ENCODE measurements at regions not wholly inside any gene's neighbourhood (a gene's known extent, or its start where the extent isn't known, plus 50 kb on each side); places are given as distances from the start of the nearest gene placed in this dataset.

DNA sequence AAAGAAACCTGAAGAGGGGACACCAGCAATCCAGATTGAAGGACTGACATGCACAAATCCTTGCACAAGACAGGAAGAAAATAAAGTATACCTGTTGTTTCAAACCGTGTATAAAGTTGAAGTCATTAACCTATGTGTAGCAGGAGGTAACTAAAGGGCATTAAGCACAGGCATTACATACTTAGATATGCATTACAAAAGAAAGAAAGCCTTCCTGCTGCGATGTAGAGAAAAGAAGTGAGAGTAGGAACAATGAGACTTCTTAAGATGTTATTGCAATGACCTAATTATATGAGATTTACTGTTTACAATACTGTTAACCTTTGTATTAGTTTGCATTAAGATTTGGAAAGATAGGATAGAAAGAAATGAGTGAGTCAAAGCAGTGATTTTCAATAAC lies 308.9 kb upstream of the PTPRD start:
- ATAC-seq (no peak), DNase-seq (no peak)
- TF ChIP-seq, protein P1, sequence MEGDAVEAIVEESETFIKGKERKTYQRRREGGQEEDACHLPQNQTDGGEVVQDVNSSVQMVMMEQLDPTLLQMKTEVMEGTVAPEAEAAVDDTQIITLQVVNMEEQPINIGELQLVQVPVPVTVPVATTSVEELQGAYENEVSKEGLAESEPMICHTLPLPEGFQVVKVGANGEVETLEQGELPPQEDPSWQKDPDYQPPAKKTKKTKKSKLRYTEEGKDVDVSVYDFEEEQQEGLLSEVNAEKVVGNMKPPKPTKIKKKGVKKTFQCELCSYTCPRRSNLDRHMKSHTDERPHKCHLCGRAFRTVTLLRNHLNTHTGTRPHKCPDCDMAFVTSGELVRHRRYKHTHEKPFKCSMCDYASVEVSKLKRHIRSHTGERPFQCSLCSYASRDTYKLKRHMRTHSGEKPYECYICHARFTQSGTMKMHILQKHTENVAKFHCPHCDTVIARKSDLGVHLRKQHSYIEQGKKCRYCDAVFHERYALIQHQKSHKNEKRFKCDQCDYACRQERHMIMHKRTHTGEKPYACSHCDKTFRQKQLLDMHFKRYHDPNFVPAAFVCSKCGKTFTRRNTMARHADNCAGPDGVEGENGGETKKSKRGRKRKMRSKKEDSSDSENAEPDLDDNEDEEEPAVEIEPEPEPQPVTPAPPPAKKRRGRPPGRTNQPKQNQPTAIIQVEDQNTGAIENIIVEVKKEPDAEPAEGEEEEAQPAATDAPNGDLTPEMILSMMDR (IDR thresholded peaks at IDR 0.05), result no peak
- H3K4me1 ChIP-seq, result no peaks in the 10 kb centered on the region
- H3K36me3 ChIP-seq, result no peaks in the 10 kb centered on the region
- no peaks in the 10 kb centered on the region for H3K9me3 ChIP-seq
- intact Hi-C loops (cut with DNase I), result no loop called here
- no peaks in the 10 kb centered on the region for H3K27me3 ChIP-seq
- H3K27ac ChIP-seq, result no peak overlapping the region
- no peak overlapping the region for H3K4me3 ChIP-seq

GRCh38 chr9:10925896-10926295 lies 313.1 kb upstream of the PTPRD start:
- intact Hi-C loops (cut with DNase I), result no loop called here
- Histone ChIP-seq H3K4me3 (no peak overlapping the region), H3K36me3 (no peaks in the 10 kb centered on the region), H3K27me3 (no peaks in the 10 kb centered on the region), H3K4me1 (no peaks in the 10 kb centered on the region), H3K9me3 (no peaks in the 10 kb centered on the region), H3K27ac (no peak overlapping the region)
- DNase-seq, result no peak
- TF ChIP-seq, protein P1 (IDR thresholded peaks at IDR 0.05), result no peak
- ATAC-seq, result no peak

- Histone ChIP-seq H3K27ac (no peak overlapping the region), H3K27me3 (no peaks in the 10 kb centered on the region), H3K9me3 (no peaks in the 10 kb centered on the region), H3K36me3 (no peaks in the 10 kb centered on the region), H3K4me1 (no peaks in the 10 kb centered on the region), H3K4me3 (no peak overlapping the region)
- TF ChIP-seq, protein P1 (IDR thresholded peaks at IDR 0.05), result no peak
- DNase-seq, result no peak
- ATAC-seq, result no peak
- intact Hi-C loops (cut with DNase I), result no loop called here
These were observed 315.6 kb upstream of the PTPRD start for GRCh38 chr9:10928372-10928771.

DNA sequence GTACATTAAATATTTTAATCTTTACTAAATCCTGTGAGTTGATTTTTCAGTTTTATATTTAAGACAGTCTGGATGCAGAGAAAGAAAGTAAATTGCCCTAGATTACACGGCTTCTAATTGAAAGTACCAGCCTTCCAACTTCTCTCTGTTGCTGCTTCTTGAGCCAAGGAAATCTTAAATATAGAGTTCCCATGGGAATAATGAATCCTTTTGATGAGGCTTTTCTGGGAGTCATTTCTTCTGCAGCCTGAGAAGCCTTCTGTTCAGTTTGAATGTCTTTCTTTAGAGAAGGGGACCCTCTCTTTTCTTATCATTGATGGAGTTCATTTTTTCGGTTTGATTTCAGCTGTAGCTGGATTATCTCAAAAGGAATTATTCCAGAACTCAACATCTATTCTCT lies 317.3 kb upstream of the PTPRD start:
- no peaks in the 10 kb centered on the region for H3K36me3 ChIP-seq
- no peaks in the 10 kb centered on the region for H3K27me3 ChIP-seq
- TF ChIP-seq, protein P1 (IDR thresholded peaks at IDR 0.05), result no peak
- no peak overlapping the region for H3K27ac ChIP-seq
- H3K4me3 ChIP-seq, result no peak overlapping the region
- DNase-seq (no peak), ATAC-seq (no peak)
- no peaks in the 10 kb centered on the region for H3K4me1 ChIP-seq
- no peaks in the 10 kb centered on the region for H3K9me3 ChIP-seq
- intact Hi-C loops (cut with DNase I), result no loop called here

DNA sequence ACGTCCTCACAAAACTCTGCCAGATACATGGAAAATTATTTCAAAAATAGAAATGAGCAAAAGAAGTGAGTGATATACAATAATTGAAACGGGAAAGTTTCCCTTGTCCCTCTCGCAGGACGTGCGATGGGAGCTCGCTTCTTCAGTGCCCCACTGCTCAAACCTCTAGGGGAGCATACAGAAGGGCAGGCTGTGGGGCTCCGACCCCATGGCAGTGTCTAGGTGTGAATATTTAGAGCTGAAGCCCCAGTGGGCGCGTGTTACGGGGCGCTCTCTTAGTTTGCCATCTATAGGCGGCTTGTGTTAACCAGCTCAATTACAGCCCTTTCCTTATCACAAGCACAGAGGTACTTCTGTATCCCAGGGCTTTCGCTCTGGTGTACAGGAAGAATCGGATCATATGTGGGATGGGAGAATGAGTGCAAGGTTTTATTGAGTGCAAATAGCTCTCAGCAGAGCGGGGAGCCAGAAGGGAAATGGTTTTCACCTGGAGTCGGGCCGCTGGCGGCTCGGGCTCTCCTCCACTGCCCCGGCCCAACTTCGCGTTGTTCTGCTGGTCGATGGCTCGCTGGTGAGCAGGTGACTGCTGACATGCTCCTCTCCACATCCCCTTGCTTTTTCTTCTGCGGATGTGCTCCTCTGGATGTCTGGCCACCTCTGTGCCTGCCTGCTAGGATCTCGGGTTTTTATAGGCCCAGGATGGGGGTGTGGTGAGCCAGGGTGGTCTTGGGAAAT lies 334.0 kb upstream of the PTPRD start:
- H3K27ac ChIP-seq, result no peak overlapping the region

More for the DNA sequence above, 334.0 kb upstream of the PTPRD start:
- ATAC-seq, result no peak
- H3K4me1 ChIP-seq, result no peaks in the 10 kb centered on the region
- intact Hi-C loops (cut with DNase I), result no loop called here
- TF ChIP-seq, protein P1 (IDR thresholded peaks at IDR 0.05), result no peak
- H3K36me3 ChIP-seq, result no peaks in the 10 kb centered on the region
- H3K4me3 ChIP-seq, result no peak overlapping the region
- H3K9me3 ChIP-seq, result no peaks in the 10 kb centered on the region
- peak in 1 of 4 donors; percentile 44 for DNase-seq
- no peaks in the 10 kb centered on the region for H3K27me3 ChIP-seq

Data from left lung (tissue), 4 donors.